OCI-M1 (cell line): ENCODE measurements at regions not wholly inside any gene's neighbourhood (a gene's known extent, or its start where the extent isn't known, plus 50 kb on each side); places are given as distances from the start of the nearest gene placed in this dataset.

ENCODE experiments used
- DNase-seq: peaks from one replicate; lab custom pipeline; 2025; lab: John Stamatoyannopoulos, UW

GRCh38 chr14:22337938-22338337, 251.1 kb downstream of the DAD1 start:
- DNase-seq, result no peak

DNA sequence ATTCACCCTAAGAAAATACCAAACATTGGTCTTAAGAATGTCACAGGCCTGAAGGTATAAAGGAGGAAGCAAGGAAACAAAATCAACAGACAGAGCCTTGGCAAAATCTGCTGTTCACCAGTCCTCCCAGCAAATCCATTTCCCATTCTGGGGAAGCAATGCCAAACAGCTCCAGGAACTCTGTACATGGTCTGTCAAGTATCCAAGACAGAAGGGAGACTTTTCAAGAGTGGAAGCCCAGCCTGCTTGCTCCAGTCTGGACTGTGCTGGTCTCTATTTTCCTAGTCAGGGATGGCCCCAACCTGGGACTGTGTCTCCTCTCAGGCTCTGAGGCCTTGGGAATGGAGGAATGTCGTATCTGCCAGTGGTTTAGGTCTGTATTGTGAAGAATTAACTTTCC, 251.5 kb downstream of the DAD1 start:
- no peak for DNase-seq

DNA sequence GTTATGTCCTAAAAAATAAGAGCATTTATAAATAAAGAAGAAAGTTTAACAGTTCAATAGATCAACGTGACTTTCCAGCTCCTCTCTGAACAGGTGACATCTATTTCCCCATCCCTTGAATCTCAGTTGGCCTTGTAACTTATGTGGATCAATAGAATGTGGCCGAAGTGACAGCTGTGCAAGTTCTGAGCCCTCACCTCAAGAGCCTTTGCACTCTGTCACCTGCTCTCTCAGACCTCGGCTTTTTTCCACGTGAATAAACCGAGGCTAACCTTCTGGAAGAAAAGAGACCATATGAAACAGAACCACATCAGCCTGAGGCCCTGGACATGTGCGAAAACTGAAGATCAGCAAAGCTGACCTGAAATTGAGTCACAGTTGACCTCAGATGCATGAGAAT, 253.0 kb downstream of the DAD1 start:
- no peak for DNase-seq

GRCh38 chr14:22334627-22335026, 254.4 kb downstream of the DAD1 start:
- DNase-seq, result no peak

- DNase-seq, result no peak
These were observed 254.8 kb downstream of the DAD1 start for GRCh38 chr14:22334275-22334577.

- DNase-seq, result peak; percentile 23
These were observed 255.4 kb downstream of the DAD1 start for GRCh38 chr14:22333422-22334274.

- DNase-seq, result no peak
These were observed 256.2 kb downstream of the DAD1 start for GRCh38 chr14:22332686-22333421.

- no peak for DNase-seq
These were observed 259.7 kb downstream of the DAD1 start for GRCh38 chr14:22329371-22329770.

GRCh38 chr14:22325676-22326400, 263.2 kb downstream of the DAD1 start:
- DNase-seq, result no peak

GRCh38 chr14:22320362-22320750, 268.7 kb downstream of the DAD1 start:
- DNase-seq, result no peak

GRCh38 chr14:22319526-22320361, 269.3 kb downstream of the DAD1 start:
- DNase-seq, result peak; percentile 70

DNA sequence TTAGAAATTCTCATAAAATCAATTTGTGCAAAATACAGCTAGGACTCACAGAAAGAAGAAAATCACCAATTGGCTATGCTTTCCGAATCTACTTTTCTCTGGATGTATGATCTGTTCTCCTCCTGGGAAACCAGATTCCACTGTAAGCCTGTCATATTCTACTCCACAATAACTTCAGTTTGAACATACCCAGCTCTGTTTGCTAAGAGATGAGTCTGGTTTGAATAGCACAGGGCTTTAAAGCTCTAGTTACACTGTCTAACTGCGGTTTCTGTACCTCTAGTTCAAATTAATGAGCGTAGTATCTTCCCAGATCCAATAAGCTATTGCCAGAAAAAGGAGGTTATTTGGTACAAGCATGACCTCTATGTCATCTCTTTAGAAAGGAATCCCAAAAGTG, 270.1 kb downstream of the DAD1 start:
- no peak for DNase-seq

- DNase-seq, result no peak
These were observed 272.6 kb downstream of the DAD1 start for GRCh38 chr14:22316473-22316872.

DNA sequence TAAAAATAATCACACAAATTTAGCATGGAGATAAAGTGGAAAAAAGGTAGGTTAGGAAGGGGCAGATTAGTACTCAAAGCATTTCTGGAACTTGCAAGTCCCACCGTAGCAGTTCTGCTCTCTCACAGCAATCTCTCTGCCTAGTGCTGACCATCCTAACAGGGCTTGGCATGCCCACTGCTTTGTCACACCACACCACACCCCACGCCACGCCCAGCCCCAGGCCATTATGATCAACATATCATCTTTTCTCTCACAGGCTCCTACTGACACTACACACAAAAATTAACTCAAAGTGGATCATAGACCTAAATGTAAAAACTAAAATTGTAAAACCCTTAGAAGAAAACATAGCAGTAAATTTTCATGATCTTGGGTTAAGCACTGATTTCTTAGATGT, 273.7 kb downstream of the DAD1 start:
- DNase-seq, result no peak

GRCh38 chr14:22314183-22314820, 274.7 kb downstream of the DAD1 start:
- DNase-seq, result peak; percentile 79

DNA sequence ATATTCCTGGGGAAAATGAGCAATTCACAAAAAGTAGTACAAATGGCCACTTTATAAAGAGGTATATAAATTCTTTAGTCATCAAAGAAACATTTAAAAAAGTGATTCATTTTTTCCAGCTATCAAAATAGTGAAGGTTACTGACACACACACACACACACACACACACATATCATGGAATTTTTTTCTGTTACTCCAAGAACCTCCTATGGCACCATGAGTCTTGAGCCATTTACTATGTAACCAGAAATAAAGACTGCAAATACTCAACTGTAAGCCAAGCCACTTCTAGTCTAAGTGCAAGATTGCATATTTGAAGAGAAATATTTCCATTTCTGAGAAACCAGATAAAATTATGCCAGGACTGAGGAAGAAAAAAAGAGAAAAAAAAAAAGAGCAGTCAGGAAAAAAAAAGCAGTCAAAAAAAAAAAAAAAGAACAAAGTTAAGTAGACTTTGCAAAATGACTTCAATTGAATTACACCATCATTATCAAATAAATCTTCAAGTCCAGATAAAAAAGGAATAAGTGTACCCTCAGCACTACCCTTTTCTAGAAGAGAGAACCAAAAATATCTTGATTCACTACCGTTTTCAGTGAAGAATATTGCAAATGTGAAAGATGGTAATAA, 275.7 kb downstream of the DAD1 start:
- no peak for DNase-seq

- no peak for DNase-seq
These were observed 277.4 kb downstream of the DAD1 start for GRCh38 chr14:22311636-22312035.

- DNase-seq, result peak; percentile 28
These were observed 283.4 kb downstream of the DAD1 start for GRCh38 chr14:22305607-22306006.

GRCh38 chr14:22304326-22304725, 284.7 kb downstream of the DAD1 start:
- DNase-seq, result no peak

DNA sequence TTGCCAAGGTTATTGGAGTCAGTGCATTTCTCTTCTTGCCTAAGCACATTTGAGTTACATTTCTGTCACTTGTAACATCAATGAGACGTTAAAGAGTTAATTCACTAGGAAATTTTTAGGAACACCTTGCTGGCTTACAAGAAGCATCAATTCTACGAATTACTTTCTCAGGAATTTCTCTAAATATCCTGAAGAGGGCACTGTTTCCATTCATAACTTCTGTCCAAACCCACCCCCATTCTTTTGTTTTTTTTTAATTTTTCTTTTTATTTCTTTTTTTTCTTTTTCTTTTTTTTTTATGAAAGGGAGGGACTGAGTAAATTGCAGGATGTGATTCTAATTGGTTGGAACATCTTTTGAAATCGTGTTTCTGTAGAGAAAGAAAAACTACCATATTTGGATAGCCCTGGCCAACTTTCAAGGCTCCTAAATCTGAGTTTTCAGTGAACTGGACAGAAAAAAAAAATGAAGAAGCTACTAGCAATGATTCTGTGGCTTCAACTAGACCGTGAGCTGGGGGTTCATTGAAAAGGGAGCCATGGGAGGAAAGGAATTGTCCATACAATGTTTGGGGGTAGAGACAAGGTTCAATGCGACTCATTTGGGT, 285.3 kb downstream of the DAD1 start:
- peak; percentile 37 for DNase-seq

DNA sequence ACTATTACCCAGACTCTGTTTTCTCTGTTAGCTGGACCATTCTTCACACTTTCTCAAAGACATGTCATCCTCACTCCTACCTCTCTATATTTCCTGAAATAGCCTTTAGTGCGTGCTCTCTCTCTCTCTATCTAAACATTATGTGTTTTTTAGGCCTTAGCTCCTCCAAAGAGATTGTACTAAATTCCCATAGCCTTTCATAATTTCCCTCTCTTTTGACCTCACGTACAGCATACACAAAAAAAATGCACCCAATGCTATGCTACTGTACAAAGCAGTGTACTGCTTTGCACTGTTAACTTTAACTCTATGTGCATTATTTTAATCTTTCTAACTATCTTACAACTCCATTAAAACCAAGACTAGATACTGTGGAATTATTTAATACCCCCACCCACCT, 288.4 kb downstream of the DAD1 start:
- DNase-seq, result no peak
